ENCODE measurements at regions not wholly inside any gene's neighbourhood (a gene's known extent, or its start where the extent isn't known, plus 50 kb on each side); places are given as distances from the start of the nearest gene placed in this dataset.
"Not testable (repeated sequence)": the region's sequence is repeated elsewhere in the genome, so short reads cannot be mapped to it uniquely, and the experiment has no call there.

DNA sequence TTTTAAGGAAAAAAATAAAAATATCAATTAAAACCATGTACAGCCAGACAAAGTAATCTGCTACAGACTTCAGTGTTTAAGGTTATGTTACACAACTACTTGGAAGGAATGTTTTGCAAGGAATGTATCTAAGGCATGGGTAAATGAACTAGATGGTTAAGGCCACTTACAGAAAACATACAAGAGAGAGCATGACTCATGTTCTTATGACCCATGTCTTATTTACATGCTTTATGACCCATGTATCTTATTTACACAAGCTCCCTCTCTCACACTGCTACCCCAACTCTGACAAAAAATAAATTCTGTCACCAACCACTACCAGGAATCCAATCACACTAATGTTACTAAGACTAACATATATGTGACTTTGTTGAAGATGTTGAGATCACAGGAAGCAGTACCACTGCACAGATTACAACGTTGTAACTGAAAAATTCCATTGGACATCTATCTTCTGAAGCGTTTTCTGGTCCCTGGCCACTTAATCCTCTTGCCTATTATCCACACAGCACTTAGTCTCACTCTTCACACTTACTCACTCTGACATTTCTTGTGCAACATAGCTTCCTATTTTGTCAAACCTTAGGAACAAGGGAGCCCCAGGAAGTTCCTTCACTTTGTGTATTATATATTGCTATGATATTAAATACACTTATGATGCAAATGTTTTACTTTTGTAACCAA is 1630.1 kb upstream of the C9orf72 start:
- no peak for DNase-seq

DNA sequence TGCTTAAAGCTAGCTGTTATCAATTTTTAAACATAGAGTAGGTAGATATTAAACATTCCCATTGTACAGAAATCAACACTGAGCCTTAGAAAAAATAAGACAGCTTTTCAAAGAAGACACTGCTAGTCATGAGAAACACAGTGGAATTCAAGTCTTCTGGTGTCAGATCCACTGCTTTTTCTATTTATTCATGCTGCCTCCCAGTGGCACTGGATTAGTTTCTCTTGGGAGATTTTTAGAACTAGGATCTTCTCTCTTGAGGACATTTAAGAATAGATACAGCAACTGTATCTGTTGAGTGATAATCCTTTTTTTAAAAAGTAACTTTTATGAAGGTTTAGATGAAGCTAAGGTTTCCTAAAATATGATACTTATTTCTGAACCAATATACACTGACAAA is 1635.4 kb upstream of the C9orf72 start:
- peak; percentile 19 for DNase-seq

DNA sequence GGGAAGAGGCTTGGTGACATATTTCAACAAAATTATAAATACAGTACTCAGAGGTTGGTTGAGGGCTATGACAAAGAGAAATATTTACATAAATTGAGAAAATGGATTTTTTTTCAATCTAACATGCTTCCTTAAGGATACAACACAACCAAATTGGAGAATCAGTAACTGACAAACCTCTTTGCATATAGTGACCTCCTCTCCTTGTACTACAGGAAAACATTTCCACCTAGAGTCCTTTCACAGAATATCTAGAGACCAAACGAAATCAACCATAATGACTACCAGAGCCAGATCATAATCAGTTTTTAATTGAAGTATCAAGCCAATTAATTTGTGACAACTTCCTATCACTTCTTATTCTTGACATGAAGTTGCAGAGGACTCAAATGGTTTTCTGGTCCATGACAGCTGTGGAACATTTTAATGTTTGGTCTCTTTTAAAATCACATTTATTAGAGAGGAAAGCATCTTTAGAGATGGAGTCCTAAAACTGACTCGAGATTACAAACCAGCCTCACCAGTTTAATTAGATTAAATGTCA is 1636.5 kb upstream of the C9orf72 start:
- no peak for DNase-seq

GRCh38 chr9:29211003-29211579 is 1637.8 kb upstream of the C9orf72 start:
- DNase-seq: no peak

DNA sequence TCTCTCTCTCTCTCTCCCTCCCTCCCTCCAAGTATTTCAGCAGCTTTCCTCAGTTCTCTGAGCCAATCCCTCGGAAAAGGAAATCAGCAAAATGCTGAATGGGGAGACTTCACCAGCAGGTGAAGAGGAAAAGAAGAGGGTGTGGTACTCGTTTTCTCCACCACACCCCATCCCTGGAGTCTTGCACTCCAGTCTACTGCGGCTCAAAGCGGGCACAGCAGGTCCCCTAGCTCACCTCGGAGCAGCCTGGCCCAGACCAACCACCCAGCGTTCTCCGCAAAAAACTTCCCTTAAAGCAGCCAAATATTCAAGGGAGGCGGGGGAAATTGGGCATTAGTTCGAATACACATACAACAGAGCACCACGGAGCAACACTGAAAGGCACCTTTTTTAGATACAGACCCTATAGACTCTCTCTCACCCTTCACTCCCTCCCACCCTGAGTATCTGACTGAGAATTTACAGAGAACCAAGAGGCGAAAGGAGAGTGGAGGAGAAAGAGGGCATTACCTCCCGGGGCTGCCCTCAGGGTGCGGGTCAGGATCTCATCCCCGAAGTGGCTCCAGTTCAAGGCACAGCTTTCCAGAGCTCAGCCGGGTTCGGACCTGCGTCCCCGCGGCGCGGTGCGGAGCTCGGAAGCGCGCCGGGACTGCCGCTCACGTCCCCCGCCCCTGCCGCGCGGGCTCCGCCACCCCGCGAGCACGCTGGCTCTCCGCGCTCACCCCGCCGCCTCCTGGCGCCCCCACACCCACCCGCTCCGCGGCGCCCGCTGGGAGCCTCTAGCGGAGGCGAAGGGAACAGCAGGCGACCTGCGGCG is 1638.5 kb upstream of the C9orf72 start:
- DNase-seq: peak; percentile 88

DNA sequence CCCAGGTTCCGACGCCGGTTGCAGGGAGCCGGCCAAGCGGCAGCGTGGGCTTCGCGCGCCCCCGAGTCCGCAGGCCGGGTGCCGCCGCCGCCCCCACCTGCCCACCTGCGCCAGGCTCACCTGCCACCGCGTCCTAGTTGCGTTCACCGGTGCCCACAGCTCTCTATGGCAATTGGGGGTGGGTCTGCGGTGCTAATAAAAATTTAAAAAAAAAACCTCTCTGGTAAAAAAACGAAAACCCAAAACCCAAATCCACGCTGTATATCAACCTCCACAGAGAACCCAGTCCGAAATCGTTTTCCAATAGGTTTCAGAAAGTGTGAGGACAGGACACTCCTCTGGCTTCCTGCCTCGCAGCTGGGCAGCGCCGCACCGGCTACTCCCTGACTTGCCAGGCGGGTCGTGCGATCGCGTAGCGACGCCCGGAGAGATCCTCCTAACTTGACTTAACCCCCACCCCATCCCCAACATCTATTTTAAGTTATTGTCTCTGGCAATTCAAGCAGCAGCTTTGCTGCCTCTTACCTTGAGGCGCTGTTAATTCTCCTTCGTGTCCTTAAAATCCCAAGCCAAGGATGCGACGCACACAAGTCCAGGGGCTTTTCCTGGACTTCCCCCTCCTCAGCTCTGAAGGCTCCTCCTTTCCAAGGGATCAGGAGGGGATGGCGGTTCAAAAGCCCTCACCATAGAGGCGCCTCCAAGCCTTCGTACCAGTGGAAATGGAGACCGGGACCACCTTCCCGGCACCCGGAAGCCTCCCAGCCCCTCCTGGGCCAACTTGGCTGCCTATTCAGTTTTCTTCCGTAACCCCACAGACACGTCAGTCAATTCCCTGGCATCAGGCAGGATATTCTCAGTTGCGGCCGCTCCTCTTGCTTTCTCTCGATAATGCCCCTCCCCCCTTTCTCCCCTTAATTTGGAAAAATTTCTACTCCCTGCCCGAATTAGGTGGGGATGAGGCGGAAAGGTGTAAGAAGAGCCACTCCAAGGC is 1639.4 kb upstream of the C9orf72 start:
- peak; percentile 79 for DNase-seq

DNA sequence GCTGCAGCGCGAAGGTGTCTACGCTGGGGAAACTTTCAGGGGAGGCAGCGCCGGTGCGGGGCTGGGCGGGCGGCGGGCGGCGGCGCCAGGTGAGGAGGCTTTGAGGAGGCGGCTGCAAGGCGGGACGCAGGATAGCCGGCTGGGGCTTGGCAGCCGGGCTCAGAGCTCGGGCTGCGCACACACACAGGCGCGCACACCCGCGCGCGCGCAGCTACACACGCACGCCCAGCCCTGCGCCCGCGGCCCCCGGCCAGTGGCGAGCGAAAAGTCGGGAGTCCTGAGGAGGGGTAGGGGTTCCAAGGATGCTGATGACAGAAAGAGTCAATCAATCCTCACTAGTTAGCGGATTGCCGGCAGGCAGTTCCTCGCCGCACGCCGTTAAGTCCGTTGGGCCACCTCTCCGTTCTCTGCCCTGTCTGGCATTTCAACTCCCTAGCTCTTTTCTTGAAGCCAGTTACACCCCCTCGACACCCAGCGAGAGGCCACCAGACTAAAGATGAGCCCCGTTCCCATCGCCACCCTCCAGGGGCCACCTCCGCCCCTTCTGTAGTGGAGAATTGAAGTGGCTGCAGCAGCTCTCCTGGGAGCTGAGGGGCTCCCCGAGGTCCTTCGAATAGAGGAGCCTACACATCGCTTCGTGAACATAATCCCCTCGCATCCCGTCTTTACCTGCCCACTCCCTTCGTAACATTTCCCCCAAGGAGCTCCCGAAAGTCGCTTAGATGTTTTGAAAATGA is 1640.3 kb upstream of the C9orf72 start, which contains the start of gene LINGO2:
Gene LINGO2 (minus strand): TSS at position 185 of the 737 bp plus-strand sequence.
- peak; percentile 90 for DNase-seq

GRCh38 chr9:29214154-29214689 is 1640.9 kb upstream of the C9orf72 start:
- DNase-seq: no peak

DNA sequence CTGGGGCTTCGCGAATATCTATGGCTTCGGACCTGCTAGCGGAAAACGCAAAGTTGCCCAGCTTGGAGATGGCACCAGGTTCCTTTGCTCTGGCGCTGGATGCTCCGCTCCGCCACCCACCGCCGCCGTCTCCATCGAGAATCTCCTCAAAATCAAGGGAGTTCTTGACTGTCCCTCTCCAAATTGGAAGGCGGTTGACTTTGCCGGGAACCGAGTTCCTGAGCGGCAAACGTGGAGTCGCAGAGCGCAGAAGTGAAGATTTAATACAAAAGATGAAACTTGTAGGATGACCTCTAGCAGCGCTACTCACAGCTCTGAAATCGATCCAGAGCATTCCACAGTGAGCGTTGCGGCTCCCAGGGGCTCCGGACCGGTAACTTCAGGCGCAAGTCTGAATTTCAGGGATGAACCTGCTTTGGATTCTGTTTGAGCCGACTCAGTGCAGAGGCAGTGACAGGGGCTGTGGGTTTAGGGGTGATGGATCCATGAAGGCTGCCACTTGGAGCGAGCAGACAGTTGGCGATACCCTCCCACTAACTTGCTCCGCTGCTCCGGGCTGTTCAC is 1641.5 kb upstream of the C9orf72 start:
- DNase-seq: peak; percentile 70

DNA sequence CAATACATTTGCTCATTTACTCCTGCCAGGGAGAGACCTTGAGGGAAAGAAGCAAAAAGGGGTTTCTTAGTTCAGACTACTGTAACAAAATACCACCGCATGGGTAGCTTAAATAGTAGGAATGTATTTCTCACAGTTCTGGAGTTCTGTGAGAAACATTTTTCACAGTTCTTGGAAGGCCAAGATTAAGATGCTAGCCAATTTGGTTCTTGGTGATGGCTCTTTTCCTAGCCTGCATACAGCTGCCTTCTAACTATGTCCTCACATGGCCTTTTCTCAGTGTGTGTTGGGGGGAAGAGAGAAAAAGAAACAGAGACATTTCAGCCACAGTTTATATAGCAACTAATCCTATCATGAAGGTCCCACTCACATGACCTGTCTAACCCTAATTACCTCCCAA is 1644.7 kb upstream of the C9orf72 start:
- DNase-seq: no peak

GRCh38 chr9:29220596-29221251 is 1647.4 kb upstream of the C9orf72 start:
- no peak for DNase-seq

GRCh38 chr9:29228558-29228957 is 1655.3 kb upstream of the C9orf72 start:
- no peak for DNase-seq

DNA sequence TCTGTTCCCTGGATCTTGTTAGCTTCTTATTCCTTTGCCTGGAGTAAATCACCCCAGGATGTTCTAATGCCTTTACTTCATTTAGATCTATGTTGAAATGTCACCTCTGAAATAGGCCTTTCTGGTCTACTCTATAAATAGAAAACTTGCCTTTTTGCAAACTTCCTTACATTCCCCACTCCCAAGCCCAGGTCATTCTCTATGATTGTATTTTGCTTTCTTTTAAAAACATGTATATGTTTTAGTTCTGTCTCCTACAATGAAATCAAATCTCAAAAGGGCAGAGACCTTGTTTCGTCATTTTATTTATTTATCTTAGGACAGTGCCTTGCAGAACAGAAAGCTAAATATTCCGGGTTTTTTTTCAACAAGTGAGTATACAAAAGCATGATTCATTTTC is 1657.7 kb upstream of the C9orf72 start:
- no peak for DNase-seq

DNA sequence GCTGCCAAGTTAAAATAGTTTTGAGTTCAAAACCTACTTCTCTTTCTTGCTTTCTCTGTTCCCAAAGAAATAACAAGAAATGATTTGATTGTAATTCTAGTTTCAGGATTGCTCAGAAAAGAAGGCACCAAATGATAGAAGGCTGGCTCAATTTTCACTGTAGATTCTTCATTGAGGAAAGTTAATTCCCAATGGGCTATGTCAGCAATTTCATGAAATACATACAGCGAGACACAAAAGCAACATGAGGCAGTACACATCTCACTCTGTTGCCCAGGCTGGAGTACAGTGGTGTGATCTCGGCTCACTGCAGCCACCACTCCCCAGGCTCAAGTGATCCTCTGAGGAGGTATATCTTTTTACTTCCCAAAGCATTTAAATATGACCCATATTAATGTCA is 1659.9 kb upstream of the C9orf72 start:
- no peak for DNase-seq

DNA sequence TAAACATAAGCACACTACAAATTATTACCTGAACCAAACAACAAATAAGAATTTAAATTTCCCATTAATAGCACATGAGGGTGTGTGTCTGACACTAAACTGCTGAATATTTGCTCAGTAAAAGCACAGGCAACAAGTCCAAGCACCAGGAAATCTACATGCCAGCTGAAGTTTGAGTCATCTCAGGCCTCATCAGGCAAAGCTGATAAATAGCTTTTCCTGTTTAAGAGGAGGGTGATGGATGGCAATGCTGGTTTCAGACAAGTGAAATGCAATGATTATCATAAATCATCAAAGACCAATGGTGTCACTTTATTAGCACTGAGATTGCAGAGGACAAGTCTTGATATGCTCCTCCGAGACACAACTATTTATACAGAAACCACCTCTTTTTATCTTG is 1668.0 kb upstream of the C9orf72 start:
- DNase-seq: no peak

DNA sequence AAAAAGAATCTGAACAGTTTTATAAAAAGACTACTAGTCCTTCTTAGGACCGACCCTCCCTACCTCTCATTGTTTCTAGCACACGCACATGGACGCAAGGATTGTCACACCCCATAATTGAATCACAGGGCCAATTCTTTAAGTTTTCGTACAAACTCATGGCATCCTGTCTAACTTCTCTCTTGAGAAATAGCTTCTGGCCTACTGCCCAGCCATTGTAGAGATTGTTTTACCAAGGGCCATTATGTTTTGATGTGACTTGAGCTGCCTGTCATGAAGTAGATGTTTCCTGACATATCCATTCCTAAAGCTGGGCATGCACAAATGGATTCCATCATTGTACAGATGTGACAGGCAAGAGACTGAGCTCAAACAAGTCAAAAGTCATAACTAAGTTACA is 1672.1 kb upstream of the C9orf72 start:
- DNase-seq: no peak

- not testable (repeated sequence) for DNase-seq
Observed at GRCh38 chr9:29270400-29270799, 1697.1 kb upstream of the C9orf72 start.

- no peak for DNase-seq
Observed at GRCh38 chr9:29282121-29282520, 1708.8 kb upstream of the C9orf72 start.

DNA sequence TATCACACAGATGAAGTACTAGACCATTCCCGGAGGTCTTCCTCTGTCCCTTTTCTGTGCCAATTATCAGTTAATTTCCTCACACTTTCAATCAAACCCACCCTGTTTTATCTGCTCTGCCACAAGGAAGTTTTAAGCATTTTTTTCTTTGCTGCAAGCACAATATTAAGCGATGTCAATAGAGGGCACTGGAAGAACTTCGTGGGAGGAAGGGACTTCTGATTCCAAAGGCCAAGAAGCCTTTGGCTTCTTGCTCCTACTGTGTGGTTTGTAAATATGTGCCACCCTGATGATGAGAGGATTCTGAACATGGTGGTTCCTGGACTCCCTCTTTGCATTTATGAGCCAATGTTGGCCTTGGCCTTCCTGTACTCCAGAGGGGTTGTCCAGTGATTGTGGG is 1712.5 kb upstream of the C9orf72 start:
- no peak for DNase-seq

- no peak for DNase-seq
Observed at GRCh38 chr9:29289365-29289764, 1716.1 kb upstream of the C9orf72 start.

Measured in eye (tissue), 1 donor.